SK-N-DZ (cell line): ENCODE measurements at regions not wholly inside any gene's neighbourhood (a gene's known extent, or its start where the extent isn't known, plus 50 kb on each side); places are given as distances from the start of the nearest gene placed in this dataset.
"Not testable (repeated sequence)": the region's sequence is repeated elsewhere in the genome, so short reads cannot be mapped to it uniquely, and the experiment has no call there.

Source experiments
- DNase-seq: peaks from one replicate; pipeline ENCODE4 v3.0.0-alpha.2; 2015; ENCODE audit warnings: low spot score

GRCh38 chr12:111274777-111275176, 94.1 kb downstream of the PHETA1 start:
- peak; percentile 45 for DNase-seq

GRCh38 chr12:111271674-111272418, 97.0 kb downstream of the PHETA1 start:
- no peak for DNase-seq

GRCh38 chr12:111270774-111271173, 98.1 kb downstream of the PHETA1 start:
- DNase-seq, result no peak

- no peak for DNase-seq
These were observed 98.7 kb downstream of the PHETA1 start for GRCh38 chr12:111270239-111270638.

GRCh38 chr12:111269718-111270117, 99.2 kb downstream of the PHETA1 start:
- DNase-seq, result peak; percentile 55

GRCh38 chr12:111268738-111269572, 99.9 kb downstream of the PHETA1 start:
- DNase-seq, result peak; percentile 28

GRCh38 chr12:111267144-111267543, 101.8 kb downstream of the PHETA1 start:
- no peak for DNase-seq

- DNase-seq, result no peak
These were observed 106.8 kb downstream of the PHETA1 start for GRCh38 chr12:111261911-111262676.

GRCh38 chr12:111260732-111261131, 108.2 kb downstream of the PHETA1 start:
- no peak for DNase-seq

GRCh38 chr12:111259231-111259630, 109.7 kb downstream of the PHETA1 start:
- no peak for DNase-seq

- DNase-seq, result not testable (repeated sequence)
These were observed 110.8 kb downstream of the PHETA1 start for GRCh38 chr12:111258081-111258480.

GRCh38 chr12:111257435-111257902, 111.4 kb downstream of the PHETA1 start:
- DNase-seq, result no peak

GRCh38 chr12:111256629-111257434, 112.1 kb downstream of the PHETA1 start:
- no peak for DNase-seq

GRCh38 chr12:111255261-111255660, 113.6 kb downstream of the PHETA1 start:
- DNase-seq, result no peak

- no peak for DNase-seq
These were observed 114.8 kb downstream of the PHETA1 start for GRCh38 chr12:111254106-111254505.

- DNase-seq, result no peak
These were observed 115.7 kb downstream of the PHETA1 start for GRCh38 chr12:111253213-111253612.

- no peak for DNase-seq
These were observed 117.1 kb downstream of the PHETA1 start for GRCh38 chr12:111251787-111252186.

- DNase-seq, result no peak
These were observed 117.7 kb downstream of the PHETA1 start for GRCh38 chr12:111251058-111251730.

- DNase-seq, result no peak
These were observed 118.5 kb downstream of the PHETA1 start for GRCh38 chr12:111250251-111250881.

- DNase-seq, result no peak
These were observed 119.1 kb downstream of the PHETA1 start for GRCh38 chr12:111249757-111250156.
